ENCODE measurements at regions not wholly inside any gene's neighbourhood (a gene's known extent, or its start where the extent isn't known, plus 50 kb on each side); places are given as distances from the start of the nearest gene placed in this dataset.

- intact Hi-C loops (cut with DNase I; ENCODE audit: low total_unique reads): no loop called here
- Histone ChIP-seq H3K27me3 (no peaks in the 10 kb centered on the region), H3K4me1 (no peaks in the 10 kb centered on the region), H3K27ac (no peak overlapping the region), H3K36me3 (no peaks in the 10 kb centered on the region), H3K9me3 (no peaks in the 10 kb centered on the region), H3K4me3 (no peak overlapping the region)
- no peak for DNase-seq
- no peak for TF ChIP-seq POLR2A (IDR thresholded peaks at IDR 0.05)
Measured at GRCh38 chr20:48380661-48381060, 447.1 kb downstream of the PREX1 start.

DNA sequence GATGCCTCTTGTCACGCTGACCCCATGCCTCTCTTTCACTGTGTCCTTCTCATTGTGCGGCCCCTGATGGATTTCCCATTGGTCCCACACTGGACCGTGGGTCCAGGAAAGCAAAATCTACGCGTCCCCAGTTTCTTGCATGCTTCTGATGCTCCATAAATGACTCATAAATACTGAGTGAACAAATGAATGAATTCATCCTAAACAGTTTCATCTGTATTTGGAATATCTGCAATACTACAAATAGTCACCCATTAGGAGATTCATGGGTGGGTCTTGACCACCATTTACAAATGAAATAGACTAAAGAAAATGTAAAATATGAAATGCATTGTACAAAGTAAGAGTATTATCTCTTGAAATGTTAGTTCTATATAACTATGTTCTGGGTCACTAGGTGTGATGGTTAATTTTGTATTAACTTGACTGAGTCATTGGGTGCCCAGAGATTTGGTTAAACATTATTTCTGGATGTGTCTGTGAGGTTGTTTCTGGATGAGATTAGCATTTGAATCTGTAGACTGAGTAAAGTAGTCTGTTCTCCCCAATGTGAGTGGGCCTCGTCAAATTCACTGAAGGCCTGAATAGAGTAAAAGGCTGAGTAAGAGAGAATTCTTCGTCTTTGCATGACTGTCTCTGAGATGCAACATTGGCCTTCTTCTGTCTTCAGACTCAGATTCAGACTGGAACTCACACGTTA lies 448.7 kb downstream of the PREX1 start:
- no peak overlapping the region for H3K27ac ChIP-seq
- no peaks in the 10 kb centered on the region for H3K27me3 ChIP-seq
- H3K4me3 ChIP-seq: no peak overlapping the region
- no peak for TF ChIP-seq POLR2A (IDR thresholded peaks at IDR 0.05)
- TF ChIP-seq, protein P1, sequence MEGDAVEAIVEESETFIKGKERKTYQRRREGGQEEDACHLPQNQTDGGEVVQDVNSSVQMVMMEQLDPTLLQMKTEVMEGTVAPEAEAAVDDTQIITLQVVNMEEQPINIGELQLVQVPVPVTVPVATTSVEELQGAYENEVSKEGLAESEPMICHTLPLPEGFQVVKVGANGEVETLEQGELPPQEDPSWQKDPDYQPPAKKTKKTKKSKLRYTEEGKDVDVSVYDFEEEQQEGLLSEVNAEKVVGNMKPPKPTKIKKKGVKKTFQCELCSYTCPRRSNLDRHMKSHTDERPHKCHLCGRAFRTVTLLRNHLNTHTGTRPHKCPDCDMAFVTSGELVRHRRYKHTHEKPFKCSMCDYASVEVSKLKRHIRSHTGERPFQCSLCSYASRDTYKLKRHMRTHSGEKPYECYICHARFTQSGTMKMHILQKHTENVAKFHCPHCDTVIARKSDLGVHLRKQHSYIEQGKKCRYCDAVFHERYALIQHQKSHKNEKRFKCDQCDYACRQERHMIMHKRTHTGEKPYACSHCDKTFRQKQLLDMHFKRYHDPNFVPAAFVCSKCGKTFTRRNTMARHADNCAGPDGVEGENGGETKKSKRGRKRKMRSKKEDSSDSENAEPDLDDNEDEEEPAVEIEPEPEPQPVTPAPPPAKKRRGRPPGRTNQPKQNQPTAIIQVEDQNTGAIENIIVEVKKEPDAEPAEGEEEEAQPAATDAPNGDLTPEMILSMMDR (IDR thresholded peaks at IDR 0.05): no peak
- H3K4me1 ChIP-seq: peaks cover 0 to 3% of the 10 kb centered on the region in 2 donors
- no peaks in the 10 kb centered on the region for H3K36me3 ChIP-seq
- intact Hi-C loops (cut with DNase I; ENCODE audit: low total_unique reads): no loop called here
- no peak for DNase-seq
- H3K9me3 ChIP-seq: no peaks in the 10 kb centered on the region

DNA sequence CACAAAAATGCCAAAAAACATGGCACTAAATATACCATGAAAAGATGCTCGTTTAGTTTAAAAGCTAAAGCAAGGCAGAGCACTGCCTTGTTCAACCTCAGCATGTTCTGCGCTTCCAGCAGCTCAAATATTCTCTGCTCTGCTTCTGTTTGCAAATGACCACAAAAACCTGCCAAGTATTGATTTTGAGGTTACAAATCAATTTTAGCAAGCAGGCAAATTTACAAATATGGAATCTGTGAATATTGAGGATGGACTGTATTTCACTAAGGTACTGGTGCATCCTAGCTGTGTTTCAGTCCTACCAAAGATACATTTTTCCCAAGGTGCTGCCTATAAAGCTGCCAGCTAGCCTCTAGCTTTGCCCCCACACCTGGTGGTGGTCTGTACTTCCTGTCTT lies 449.9 kb downstream of the PREX1 start:
- no peaks in the 10 kb centered on the region for H3K27me3 ChIP-seq
- H3K36me3 ChIP-seq: no peaks in the 10 kb centered on the region
- no peak overlapping the region for H3K4me3 ChIP-seq
- TF ChIP-seq, protein P1 (IDR thresholded peaks at IDR 0.05): no peak
- no peak for TF ChIP-seq POLR2A (IDR thresholded peaks at IDR 0.05)
- H3K9me3 ChIP-seq: no peaks in the 10 kb centered on the region
- peaks cover 0 to 3% of the 10 kb centered on the region in 2 donors for H3K4me1 ChIP-seq
- no peak for DNase-seq
- intact Hi-C loops (cut with DNase I; ENCODE audit: low total_unique reads): no loop called here
- no peak overlapping the region for H3K27ac ChIP-seq

DNA sequence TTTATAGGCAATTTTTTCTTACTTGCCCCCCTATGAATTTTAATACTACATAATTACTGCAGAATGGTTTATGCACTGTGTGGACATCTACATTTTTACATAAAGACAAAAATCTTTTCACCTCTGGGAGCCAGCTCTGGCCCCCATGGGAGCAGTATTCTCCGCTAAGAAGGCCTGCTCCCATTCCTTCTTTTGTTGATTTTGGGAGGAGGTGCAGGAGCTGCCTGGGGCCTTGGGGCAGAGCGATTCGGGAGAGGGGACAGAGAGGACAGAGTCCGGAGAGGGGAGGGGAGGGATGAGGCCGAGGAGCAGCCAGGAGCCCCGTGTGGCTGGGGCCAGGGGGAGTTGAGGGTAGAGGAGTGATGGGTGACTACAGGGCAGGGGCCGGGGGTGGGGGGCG lies 452.0 kb downstream of the PREX1 start:
- no peaks in the 10 kb centered on the region for H3K27me3 ChIP-seq
- H3K4me1 ChIP-seq: peaks cover 0 to 3% of the 10 kb centered on the region in 2 donors
- intact Hi-C loops (cut with DNase I; ENCODE audit: low total_unique reads): no loop called here

GRCh38 chr20:48374991-48375595 lies 452.7 kb downstream of the PREX1 start:
- DNase-seq: no peak
- Histone ChIP-seq H3K4me3 (no peak overlapping the region), H3K9me3 (no peaks in the 10 kb centered on the region), H3K27ac (peak overlapping the region in 1 of 2 donors; percentile 27), H3K36me3 (no peaks in the 10 kb centered on the region), H3K4me1 (peaks cover 0 to 3% of the 10 kb centered on the region in 2 donors), H3K27me3 (no peaks in the 10 kb centered on the region)
- intact Hi-C loops (cut with DNase I; ENCODE audit: low total_unique reads): no loop called here
- no peak for TF ChIP-seq POLR2A (IDR thresholded peaks at IDR 0.05)

More for the DNA sequence above, 452.0 kb downstream of the PREX1 start:
- H3K36me3 ChIP-seq: no peaks in the 10 kb centered on the region
- TF ChIP-seq POLR2A (IDR thresholded peaks at IDR 0.05): no peak
- TF ChIP-seq, protein P1 (IDR thresholded peaks at IDR 0.05): no peak
- H3K9me3 ChIP-seq: no peaks in the 10 kb centered on the region
- no peak overlapping the region for H3K27ac ChIP-seq
- no peak overlapping the region for H3K4me3 ChIP-seq
- no peak for DNase-seq
